Caco-2 (cell line): ENCODE measurements at regions not wholly inside any gene's neighbourhood (a gene's known extent, or its start where the extent isn't known, plus 50 kb on each side); places are given as distances from the start of the nearest gene placed in this dataset.

Experiments
- BruUV-seq: library from RNA; stranded (reverse); fragments of 400-500 nt; replicated peaks from 2 replicates; lab custom pipeline; 2021; lab: Mats Ljungman, UMichigan
- CTCF ChIA-PET: fragments of 300-600 bp; sonication (Branson Sonifier 250); formaldehyde crosslinking; loops from one replicate; lab custom pipeline; 2022; ENCODE audit warnings: antibody characterized with exemption; lab: Charles Lee
- POLR2A ChIA-PET: fragments of 300-600 bp; sonication (Branson Sonifier 250); formaldehyde crosslinking; loops from one replicate; lab custom pipeline; 2022; ENCODE audit warnings: antibody characterized with exemption; lab: Charles Lee
- DNase-seq, 2 experiments: peaks; one replicate each; pipeline versions ENCODE4 v3.0.0 to v3.0.0-alpha.2; 2020 to 2022
- H3K27me3 ChIP-seq: replicated peaks from 2 replicates; pipeline ENCODE4 v1.6.0; 2011; ENCODE audit warnings: low read length; ENCODE audit not compliant: control insufficient read depth, insufficient read depth
- H3K36me3 ChIP-seq: 2 replicates; pipeline ENCODE4 v1.5.1; 2011; ENCODE audit warnings: low read length; ENCODE audit not compliant: control insufficient read depth, insufficient read depth
- H3K4me1 ChIP-seq: fragments of 250-450 bp; sonication (Bioruptor Pico); 2 replicates; pipeline ENCODE4 v1.5.1; 2020; ENCODE audit warnings: mild to moderate bottlenecking
- H3K4me3 ChIP-seq: 2 replicates; pipeline ENCODE4 v1.5.1; 2011; ENCODE audit warnings: low read depth, mild to moderate bottlenecking, control low read depth, low read length
- H3K9me3 ChIP-seq: fragments of 250-450 bp; sonication (Bioruptor Pico); 2 replicates; pipeline ENCODE4 v1.5.1; 2020; ENCODE audit warnings: mild to moderate bottlenecking, moderate library complexity
- H3K27ac Mint-ChIP-seq: one replicate; pipeline ENCODE4 v1.8.0; 2022; ENCODE audit warnings: mixed read lengths; ENCODE audit not compliant: unreplicated experiment
- H3K27me3 Mint-ChIP-seq: one replicate; pipeline ENCODE4 v1.8.0; 2022; ENCODE audit warnings: mixed read lengths; ENCODE audit not compliant: insufficient read depth, unreplicated experiment
- H3K36me3 Mint-ChIP-seq: one replicate; pipeline ENCODE4 v1.8.0; 2022; ENCODE audit warnings: mild to moderate bottlenecking, mixed read lengths; ENCODE audit not compliant: insufficient read depth, unreplicated experiment
- H3K4me1 Mint-ChIP-seq: one replicate; pipeline ENCODE4 v1.8.0; 2022; ENCODE audit warnings: low read depth, mixed read lengths; ENCODE audit not compliant: unreplicated experiment
- H3K4me3 Mint-ChIP-seq: one replicate; pipeline ENCODE4 v1.8.0; 2022; ENCODE audit warnings: mild to moderate bottlenecking, moderate library complexity, mixed read lengths; ENCODE audit not compliant: unreplicated experiment
- H3K9me3 Mint-ChIP-seq: one replicate; pipeline ENCODE4 v1.8.0; 2022; ENCODE audit warnings: mixed read lengths; ENCODE audit not compliant: unreplicated experiment
- intact Hi-C: fragments of 100-400 bp; cut with micrococcal nuclease; formaldehyde crosslinking; loops from one replicate; pipeline ENCODE4 v1.10.0; 2022; ENCODE audit not compliant: unreplicated experiment
- TF ChIP-seq, protein P1 (sequence below), 2 experiments: fragments of 200-600 bp in 1 of 2; IDR thresholded peaks; 1 replicate in 1 of 2; 2 replicates in 1 of 2; pipeline versions ENCODE4 v1.5.1 to v1.8.0; 2011 to 2022; ENCODE audit warnings: antibody characterized with exemption in 1 of 2, control low read depth in 1 of 2, inconsistent platforms in 1 of 2, low read depth in 1 of 2, low read length in 1 of 2, mild to moderate bottlenecking in 1 of 2, moderate library complexity in 1 of 2; ENCODE audit not compliant: insufficient read depth in 1 of 2, severe bottlenecking in 1 of 2, unreplicated experiment in 1 of 2

DNA sequence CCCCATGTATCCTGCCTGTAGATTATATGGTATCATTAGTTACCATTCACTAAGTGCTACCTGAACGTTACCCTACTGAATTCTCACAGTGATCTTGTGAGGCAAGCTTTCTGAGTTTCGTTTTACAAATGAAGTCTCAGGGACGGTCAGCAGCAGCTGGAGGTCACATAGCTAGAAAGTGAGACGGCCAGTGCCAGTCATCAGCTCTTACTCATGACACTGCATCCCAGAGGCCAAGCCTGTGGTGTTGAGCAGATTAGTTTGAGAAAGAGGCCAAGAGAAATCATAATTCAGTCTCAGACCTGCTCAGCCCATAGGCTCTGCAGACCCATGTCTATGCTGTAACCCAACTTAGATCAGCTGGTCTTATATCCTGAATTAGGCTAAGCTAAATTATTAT lies 95.7 kb upstream of the EGFLAM start:
- H3K36me3 Mint-ChIP-seq: no peaks in the 10 kb centered on the region
- Histone ChIP-seq H3K9me3 (no peaks in the 10 kb centered on the region), H3K4me1 (no peaks in the 10 kb centered on the region), H3K4me3 (no peak overlapping the region), H3K27me3 (no peaks in the 10 kb centered on the region), H3K36me3 (no peaks in the 10 kb centered on the region)
- no peak for DNase-seq
- BruUV-seq: no TSS peak
- H3K4me1 Mint-ChIP-seq: no peaks in the 10 kb centered on the region
- CTCF ChIA-PET: no interaction called here
- TF ChIP-seq, protein P1, sequence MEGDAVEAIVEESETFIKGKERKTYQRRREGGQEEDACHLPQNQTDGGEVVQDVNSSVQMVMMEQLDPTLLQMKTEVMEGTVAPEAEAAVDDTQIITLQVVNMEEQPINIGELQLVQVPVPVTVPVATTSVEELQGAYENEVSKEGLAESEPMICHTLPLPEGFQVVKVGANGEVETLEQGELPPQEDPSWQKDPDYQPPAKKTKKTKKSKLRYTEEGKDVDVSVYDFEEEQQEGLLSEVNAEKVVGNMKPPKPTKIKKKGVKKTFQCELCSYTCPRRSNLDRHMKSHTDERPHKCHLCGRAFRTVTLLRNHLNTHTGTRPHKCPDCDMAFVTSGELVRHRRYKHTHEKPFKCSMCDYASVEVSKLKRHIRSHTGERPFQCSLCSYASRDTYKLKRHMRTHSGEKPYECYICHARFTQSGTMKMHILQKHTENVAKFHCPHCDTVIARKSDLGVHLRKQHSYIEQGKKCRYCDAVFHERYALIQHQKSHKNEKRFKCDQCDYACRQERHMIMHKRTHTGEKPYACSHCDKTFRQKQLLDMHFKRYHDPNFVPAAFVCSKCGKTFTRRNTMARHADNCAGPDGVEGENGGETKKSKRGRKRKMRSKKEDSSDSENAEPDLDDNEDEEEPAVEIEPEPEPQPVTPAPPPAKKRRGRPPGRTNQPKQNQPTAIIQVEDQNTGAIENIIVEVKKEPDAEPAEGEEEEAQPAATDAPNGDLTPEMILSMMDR (IDR thresholded peaks at IDR 0.05; ENCODE audit: insufficient read depth in 1 of 2, low read depth in 1 of 2, low read length in 1 of 2, severe bottlenecking in 1 of 2, unreplicated experiment in 1 of 2): no peak
- POLR2A ChIA-PET: no interaction called here
- H3K9me3 Mint-ChIP-seq: no peaks in the 10 kb centered on the region
- H3K4me3 Mint-ChIP-seq: no peak overlapping the region
- peaks cover 13% of the 10 kb centered on the region for H3K27me3 Mint-ChIP-seq
- H3K27ac Mint-ChIP-seq: no peak overlapping the region
- intact Hi-C loops: no loop called here

- no peaks in the 10 kb centered on the region for H3K4me1 Mint-ChIP-seq
These were observed 101.3 kb upstream of the EGFLAM start for GRCh38 chr5:38157024-38157423.

GRCh38 chr5:38154615-38155204 lies 103.6 kb upstream of the EGFLAM start:
- Histone ChIP-seq H3K36me3 (no peaks in the 10 kb centered on the region), H3K27me3 (no peaks in the 10 kb centered on the region), H3K4me1 (no peaks in the 10 kb centered on the region), H3K9me3 (no peaks in the 10 kb centered on the region), H3K4me3 (no peak overlapping the region)
- POLR2A ChIA-PET: no interaction called here
- no peak overlapping the region for H3K4me3 Mint-ChIP-seq
- intact Hi-C loops: no loop called here
- peaks cover 19% of the 10 kb centered on the region for H3K27me3 Mint-ChIP-seq
- no TSS peak for BruUV-seq
- no peak overlapping the region for H3K27ac Mint-ChIP-seq
- H3K4me1 Mint-ChIP-seq: no peaks in the 10 kb centered on the region
- TF ChIP-seq, protein P1 (IDR thresholded peaks at IDR 0.05; ENCODE audit: insufficient read depth in 1 of 2, low read depth in 1 of 2, low read length in 1 of 2, severe bottlenecking in 1 of 2, unreplicated experiment in 1 of 2): no peak
- DNase-seq: no peak
- CTCF ChIA-PET: no interaction called here
- H3K36me3 Mint-ChIP-seq: no peaks in the 10 kb centered on the region
- no peaks in the 10 kb centered on the region for H3K9me3 Mint-ChIP-seq

More at GRCh38 chr5:38157024-38157423, 101.3 kb upstream of the EGFLAM start:
- DNase-seq: no peak
- ChIA-PET POLR2A (no interaction called here), CTCF (no interaction called here)
- no peaks in the 10 kb centered on the region for H3K9me3 Mint-ChIP-seq
- no peaks in the 10 kb centered on the region for H3K36me3 Mint-ChIP-seq
- no peaks in the 10 kb centered on the region for H3K36me3 ChIP-seq
- BruUV-seq: no TSS peak
- H3K4me1 ChIP-seq: no peaks in the 10 kb centered on the region
- H3K4me3 ChIP-seq: no peak overlapping the region
- TF ChIP-seq, protein P1 (IDR thresholded peaks at IDR 0.05; ENCODE audit: insufficient read depth in 1 of 2, low read depth in 1 of 2, low read length in 1 of 2, severe bottlenecking in 1 of 2, unreplicated experiment in 1 of 2): no peak
- peaks cover 12% of the 10 kb centered on the region for H3K27me3 Mint-ChIP-seq
- H3K4me3 Mint-ChIP-seq: no peak overlapping the region
- no peaks in the 10 kb centered on the region for H3K27me3 ChIP-seq
- intact Hi-C loops: no loop called here
- H3K27ac Mint-ChIP-seq: no peak overlapping the region
- H3K9me3 ChIP-seq: no peaks in the 10 kb centered on the region
